ENCODE measurements at regions not wholly inside any gene's neighbourhood (a gene's known extent, or its start where the extent isn't known, plus 50 kb on each side); places are given as distances from the start of the nearest gene placed in this dataset.
"Not testable (repeated sequence)": the region's sequence is repeated elsewhere in the genome, so short reads cannot be mapped to it uniquely, and the experiment has no call there.

- H3K27me3 ChIP-seq: no peaks in the 10 kb centered on the region
- H3K4me1 ChIP-seq (ENCODE audit: insufficient read depth): no peaks in the 10 kb centered on the region
- H4K20me1 ChIP-seq (ENCODE audit: insufficient read depth, poor library complexity, severe bottlenecking): no peaks in the 10 kb centered on the region
- WGBS (ENCODE audit: low lambda C conversion rate, missing lambda C conversion rate): 67% methylated on average over 4 of the region's 4 CpGs
- no peaks in the 10 kb centered on the region for H3K9me2 ChIP-seq (replicated peaks; ENCODE audit: insufficient read depth)
- DNase-seq (ENCODE audit: low spot score): no peak
- H3K36me3 ChIP-seq (replicated peaks; ENCODE audit: insufficient read depth, low read depth): no peaks in the 10 kb centered on the region
- H3K27ac ChIP-seq: no peak overlapping the region
- no peaks in the 10 kb centered on the region for H3K9me3 ChIP-seq (ENCODE audit: low read depth)
- H3K4me3 ChIP-seq: no peak overlapping the region
- no peak overlapping the region for H3K4me2 ChIP-seq
- H2AFZ ChIP-seq: no peak overlapping the region
- TF ChIP-seq, protein P1, sequence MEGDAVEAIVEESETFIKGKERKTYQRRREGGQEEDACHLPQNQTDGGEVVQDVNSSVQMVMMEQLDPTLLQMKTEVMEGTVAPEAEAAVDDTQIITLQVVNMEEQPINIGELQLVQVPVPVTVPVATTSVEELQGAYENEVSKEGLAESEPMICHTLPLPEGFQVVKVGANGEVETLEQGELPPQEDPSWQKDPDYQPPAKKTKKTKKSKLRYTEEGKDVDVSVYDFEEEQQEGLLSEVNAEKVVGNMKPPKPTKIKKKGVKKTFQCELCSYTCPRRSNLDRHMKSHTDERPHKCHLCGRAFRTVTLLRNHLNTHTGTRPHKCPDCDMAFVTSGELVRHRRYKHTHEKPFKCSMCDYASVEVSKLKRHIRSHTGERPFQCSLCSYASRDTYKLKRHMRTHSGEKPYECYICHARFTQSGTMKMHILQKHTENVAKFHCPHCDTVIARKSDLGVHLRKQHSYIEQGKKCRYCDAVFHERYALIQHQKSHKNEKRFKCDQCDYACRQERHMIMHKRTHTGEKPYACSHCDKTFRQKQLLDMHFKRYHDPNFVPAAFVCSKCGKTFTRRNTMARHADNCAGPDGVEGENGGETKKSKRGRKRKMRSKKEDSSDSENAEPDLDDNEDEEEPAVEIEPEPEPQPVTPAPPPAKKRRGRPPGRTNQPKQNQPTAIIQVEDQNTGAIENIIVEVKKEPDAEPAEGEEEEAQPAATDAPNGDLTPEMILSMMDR (IDR thresholded peaks at IDR 0.05; ENCODE audit: poor library complexity): no peak
- TF ChIP-seq EZH2phosphoT487 (IDR thresholded peaks at IDR 0.05; ENCODE audit: low read depth, severe bottlenecking, unreplicated experiment) (no peak), EZH2 (IDR thresholded peaks at IDR 0.05; ENCODE audit: borderline replicate concordance) (no peak)
- no peaks in the 10 kb centered on the region for H3K79me2 ChIP-seq
Observed at GRCh38 chr6:167229586-167229985, 61.5 kb upstream of the UNC93A start.

DNA sequence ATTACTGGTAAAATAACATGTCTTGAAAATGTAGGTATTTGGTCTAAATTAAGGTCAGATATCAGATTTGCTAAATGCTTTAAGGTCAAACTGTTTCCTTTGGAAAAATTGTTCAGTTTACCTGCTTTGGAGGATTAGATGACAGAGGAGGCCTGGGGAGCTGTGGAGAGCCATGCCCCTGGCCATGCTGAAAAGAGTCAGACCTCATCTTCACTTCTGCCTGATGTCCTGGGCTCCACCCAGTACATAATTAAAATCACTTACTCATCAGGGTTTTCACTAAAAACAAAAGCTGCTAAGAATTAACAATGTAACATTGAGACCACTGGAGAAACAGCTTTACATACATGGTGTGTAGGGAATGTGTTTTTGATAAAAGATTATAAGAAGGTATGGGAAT lies 60.8 kb upstream of the UNC93A start:
- Histone ChIP-seq H4K20me1 (ENCODE audit: insufficient read depth, poor library complexity, severe bottlenecking) (no peaks in the 10 kb centered on the region), H3K4me1 (ENCODE audit: insufficient read depth) (no peaks in the 10 kb centered on the region), H3K79me2 (no peaks in the 10 kb centered on the region), H3K27me3 (no peaks in the 10 kb centered on the region), H3K27ac (no peak overlapping the region), H3K9me3 (ENCODE audit: low read depth) (no peaks in the 10 kb centered on the region), H2AFZ (no peak overlapping the region), H3K4me3 (no peak overlapping the region), H3K9me2 (replicated peaks; ENCODE audit: insufficient read depth) (no peaks in the 10 kb centered on the region), H3K4me2 (no peak overlapping the region), H3K36me3 (replicated peaks; ENCODE audit: insufficient read depth, low read depth) (no peaks in the 10 kb centered on the region)
- DNase-seq (ENCODE audit: low spot score): no peak
- TF ChIP-seq EZH2 (IDR thresholded peaks at IDR 0.05; ENCODE audit: borderline replicate concordance) (no peak), EZH2phosphoT487 (IDR thresholded peaks at IDR 0.05; ENCODE audit: low read depth, severe bottlenecking, unreplicated experiment) (no peak)
- TF ChIP-seq, protein P1 (IDR thresholded peaks at IDR 0.05; ENCODE audit: poor library complexity): no peak

DNA sequence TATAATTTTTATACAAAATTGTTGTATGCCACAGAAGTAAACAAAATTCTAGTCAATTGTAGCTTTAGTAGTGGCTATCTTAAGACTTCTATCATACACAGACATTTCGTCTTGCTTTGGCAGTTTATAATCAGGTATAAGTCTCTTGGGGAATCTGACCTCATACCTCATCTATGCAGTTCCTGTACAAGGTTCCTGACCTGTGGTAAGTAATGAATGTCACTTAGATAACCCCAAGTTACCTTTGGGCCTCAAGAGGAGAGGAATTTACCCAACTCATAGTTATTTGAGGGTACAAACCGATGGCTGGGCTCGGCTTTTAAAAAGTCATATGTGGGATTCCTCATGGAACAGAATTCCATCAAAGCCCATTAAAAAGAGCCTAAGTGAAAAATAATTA lies 58.8 kb upstream of the UNC93A start:
- Histone ChIP-seq H3K9me2 (replicated peaks; ENCODE audit: insufficient read depth) (no peaks in the 10 kb centered on the region), H3K27ac (no peak overlapping the region), H3K4me3 (no peak overlapping the region), H4K20me1 (ENCODE audit: insufficient read depth, poor library complexity, severe bottlenecking) (no peaks in the 10 kb centered on the region), H3K4me2 (no peak overlapping the region), H3K27me3 (no peaks in the 10 kb centered on the region), H3K36me3 (replicated peaks; ENCODE audit: insufficient read depth, low read depth) (no peaks in the 10 kb centered on the region), H2AFZ (no peak overlapping the region), H3K4me1 (ENCODE audit: insufficient read depth) (no peaks in the 10 kb centered on the region), H3K79me2 (no peaks in the 10 kb centered on the region), H3K9me3 (ENCODE audit: low read depth) (no peaks in the 10 kb centered on the region)
- DNase-seq (ENCODE audit: low spot score): no peak
- whole genome bisulfite sequencing (ENCODE audit: low lambda C conversion rate, missing lambda C conversion rate): 42% methylated on average over 3 of the region's 3 CpGs
- TF ChIP-seq, protein P1 (IDR thresholded peaks at IDR 0.05; ENCODE audit: poor library complexity): no peak
- TF ChIP-seq EZH2phosphoT487 (IDR thresholded peaks at IDR 0.05; ENCODE audit: low read depth, severe bottlenecking, unreplicated experiment): no peak
- TF ChIP-seq EZH2 (IDR thresholded peaks at IDR 0.05; ENCODE audit: borderline replicate concordance): no peak

DNA sequence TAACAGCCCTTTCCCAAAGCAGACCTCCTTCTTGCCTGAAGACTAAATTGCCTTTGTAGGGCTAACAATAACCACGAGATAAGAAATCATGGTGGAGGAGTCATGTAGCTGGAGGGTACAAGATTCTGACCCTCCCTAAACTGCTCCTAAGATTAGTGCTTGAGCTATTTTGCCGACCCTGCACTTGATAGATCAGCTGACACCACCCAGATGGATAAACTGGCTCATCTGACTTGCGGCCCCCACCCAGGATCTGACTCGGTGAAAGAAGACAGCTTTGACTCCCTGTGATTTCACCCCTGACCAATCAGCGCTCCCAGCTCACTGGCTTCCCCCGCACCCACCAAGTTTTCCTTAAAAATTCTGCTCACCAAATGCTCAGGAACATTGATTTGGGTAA lies 57.6 kb upstream of the UNC93A start:
- Histone ChIP-seq H3K79me2 (no peaks in the 10 kb centered on the region), H3K27me3 (no peaks in the 10 kb centered on the region), H3K9me3 (ENCODE audit: low read depth) (no peaks in the 10 kb centered on the region), H3K9me2 (replicated peaks; ENCODE audit: insufficient read depth) (no peaks in the 10 kb centered on the region), H2AFZ (no peak overlapping the region), H4K20me1 (ENCODE audit: insufficient read depth, poor library complexity, severe bottlenecking) (no peaks in the 10 kb centered on the region), H3K27ac (no peak overlapping the region), H3K4me2 (no peak overlapping the region), H3K4me3 (no peak overlapping the region), H3K36me3 (replicated peaks; ENCODE audit: insufficient read depth, low read depth) (no peaks in the 10 kb centered on the region), H3K4me1 (ENCODE audit: insufficient read depth) (no peaks in the 10 kb centered on the region)
- TF ChIP-seq, protein P1 (IDR thresholded peaks at IDR 0.05; ENCODE audit: poor library complexity): no peak
- TF ChIP-seq EZH2 (IDR thresholded peaks at IDR 0.05; ENCODE audit: borderline replicate concordance) (no peak), EZH2phosphoT487 (IDR thresholded peaks at IDR 0.05; ENCODE audit: low read depth, severe bottlenecking, unreplicated experiment) (no peak)
- DNase-seq (ENCODE audit: low spot score): no peak
- WGBS (ENCODE audit: low lambda C conversion rate, missing lambda C conversion rate): 41% methylated on average over 6 of the region's 6 CpGs

GRCh38 chr6:167234576-167234975 lies 56.5 kb upstream of the UNC93A start:
- H3K4me2 ChIP-seq; H3K4me3 ChIP-seq; H3K27ac ChIP-seq; H3K4me1 ChIP-seq (ENCODE audit: insufficient read depth); H3K27me3 ChIP-seq; H3K79me2 ChIP-seq; H3K36me3 ChIP-seq (replicated peaks; ENCODE audit: insufficient read depth, low read depth); H3K9me2 ChIP-seq (replicated peaks; ENCODE audit: insufficient read depth); H2AFZ ChIP-seq; H3K9me3 ChIP-seq (ENCODE audit: low read depth); DNase-seq (ENCODE audit: low spot score); H4K20me1 ChIP-seq (ENCODE audit: insufficient read depth, poor library complexity, severe bottlenecking): not testable (repeated sequence)
- WGBS (ENCODE audit: low lambda C conversion rate, missing lambda C conversion rate): 39% methylated on average over 2 of the region's 6 CpGs
